ENCODE measurements at regions not wholly inside any gene's neighbourhood (a gene's known extent, or its start where the extent isn't known, plus 50 kb on each side); places are given as distances from the start of the nearest gene placed in this dataset.

GRCh38 chr2:129008055-129008880 lies 689.6 kb upstream of the HS6ST1 start:
- Histone ChIP-seq H3K27me3 (ENCODE audit: control insufficient read depth in 1 of 2, insufficient read depth in 2 of 2, low read length in 2 of 2) (peaks cover 0 to 24% of the 10 kb centered on the region in 2 experiments; a peak in 3 of 5 replicates), H3K4me3 (replicated peaks in 1 of 3; ENCODE audit: insufficient read depth in 1 of 3, low read depth in 2 of 3, low read length in 3 of 3) (no peak overlapping the region), H3K9me3 (ENCODE audit: low read length) (no peaks in the 10 kb centered on the region), H3K79me2 (ENCODE audit: insufficient read depth, low read length) (no peaks in the 10 kb centered on the region), H3K4me1 (ENCODE audit: insufficient read depth, low read length) (no peaks in the 10 kb centered on the region), H3K36me3 (replicated peaks in 1 of 2; ENCODE audit: control insufficient read depth in 1 of 2, insufficient read depth in 2 of 2, low read length in 2 of 2) (no peaks in the 10 kb centered on the region), H3K4me2 (ENCODE audit: low read depth, low read length) (no peak overlapping the region), H4K20me1 (ENCODE audit: insufficient read depth, low read length) (no peaks in the 10 kb centered on the region), H3K9ac (ENCODE audit: insufficient read depth, low read depth, low read length) (no peak overlapping the region), H2AFZ (ENCODE audit: low read length) (no peak overlapping the region), H3K27ac (ENCODE audit: extremely low read length, insufficient read depth, low read length) (no peak overlapping the region)
- FAIRE-seq (no peak), DNase-seq (ENCODE audit: low spot score) (no peak), ATAC-seq (no peak)
- intact Hi-C loops (cut with micrococcal nuclease; ENCODE audit: unreplicated experiment) (no loop called here), in situ Hi-C loops (cut with HindIII; ENCODE audit: extremely low pct_ligation_motif_present, low pct_unique_long_range_greater_than_20kb) (no loop called here)
- CTCF ChIA-PET (ENCODE audit: low intra/inter-chr PET ratio, low total read pairs): no interaction called here
- TF ChIP-seq SRF (IDR thresholded peaks at IDR 0.05; ENCODE audit: low read depth, low read length) (no peak), ZZZ3 (CRISPR knock-in tag; IDR thresholded peaks at IDR 0.05; ENCODE audit: borderline replicate concordance) (no peak), YY1 (IDR thresholded peaks at IDR 0.05; ENCODE audit: insufficient read depth, insufficient replicate concordance, low read depth, low read length) (no peak), ZNF629 (CRISPR knock-in tag; conservative IDR thresholded peaks at IDR 0.05) (no peak), SRY (CRISPR knock-in tag; IDR thresholded peaks at IDR 0.05) (no peak), DMAP1 (CRISPR knock-in tag; IDR thresholded peaks at IDR 0.05) (no peak)
- POLR2A ChIA-PET: no interaction called here
- BruUV-seq (replicated peaks): no TSS peak
- 5% methylated on average over 5 of the region's 5 CpGs for WGBS (ENCODE audit: low lambda C conversion rate)

- 6% methylated on average over 12 of the region's 12 CpGs for WGBS (ENCODE audit: low lambda C conversion rate)
- intact Hi-C loops (cut with micrococcal nuclease; ENCODE audit: unreplicated experiment): no loop called here
- no peak for TF ChIP-seq LRRFIP1 (CRISPR knock-in tag; conservative IDR thresholded peaks at IDR 0.05)
- no peak for TF ChIP-seq PAF1 (CRISPR knock-in tag; IDR thresholded peaks at IDR 0.05)
- no peak for TF ChIP-seq FOXO1 (CRISPR knock-in tag; IDR thresholded peaks at IDR 0.05)
- TF ChIP-seq NFE2 (CRISPR knock-in tag; IDR thresholded peaks at IDR 0.05): no peak
- no peak for TF ChIP-seq ZNF691 (CRISPR knock-in tag; IDR thresholded peaks at IDR 0.05; ENCODE audit: borderline replicate concordance, low read depth)
- TF ChIP-seq IKZF1 (IDR thresholded peaks at IDR 0.05): no peak
- TF ChIP-seq GRHL1 (CRISPR knock-in tag; conservative IDR thresholded peaks at IDR 0.05): no peak
- Histone ChIP-seq H3K9ac (ENCODE audit: insufficient read depth, low read depth, low read length) (no peak overlapping the region), H2AFZ (ENCODE audit: low read length) (no peak overlapping the region), H3K4me2 (ENCODE audit: low read depth, low read length) (no peak overlapping the region), H4K20me1 (ENCODE audit: insufficient read depth, low read length) (no peaks in the 10 kb centered on the region), H3K36me3 (replicated peaks in 1 of 2; ENCODE audit: control insufficient read depth in 1 of 2, insufficient read depth in 2 of 2, low read length in 2 of 2) (no peaks in the 10 kb centered on the region), H3K79me2 (ENCODE audit: insufficient read depth, low read length) (no peaks in the 10 kb centered on the region), H3K9me3 (ENCODE audit: low read length) (no peaks in the 10 kb centered on the region), H3K4me3 (replicated peaks in 1 of 3; ENCODE audit: insufficient read depth in 1 of 3, low read depth in 2 of 3, low read length in 3 of 3) (no peak overlapping the region), H3K27ac (ENCODE audit: extremely low read length, insufficient read depth, low read length) (no peak overlapping the region), H3K27me3 (ENCODE audit: control insufficient read depth in 1 of 2, insufficient read depth in 2 of 2, low read length in 2 of 2) (peaks cover 0 to 21% of the 10 kb centered on the region in 2 experiments; a peak in 3 of 5 replicates), H3K4me1 (ENCODE audit: insufficient read depth, low read length) (no peaks in the 10 kb centered on the region)
- no peak for FAIRE-seq
- in situ Hi-C loops (cut with HindIII; ENCODE audit: extremely low pct_ligation_motif_present, low pct_unique_long_range_greater_than_20kb): no loop called here
- CTCF ChIA-PET (ENCODE audit: low intra/inter-chr PET ratio, low total read pairs): no interaction called here
- DNase-seq (ENCODE audit: low spot score): no peak
- no peak for ATAC-seq
- BruUV-seq (replicated peaks): no TSS peak
- POLR2A ChIA-PET: no interaction called here
Measured at GRCh38 chr2:129008881-129009554, 690.4 kb upstream of the HS6ST1 start.
